Activated T-helper 17 cell treated with anti-CD3 and anti-CD28 coated beads, Interleukin-2, amount 50 U/mL, for 72 hours (primary cell): ENCODE measurements at regions not wholly inside any gene's neighbourhood (a gene's known extent, or its start where the extent isn't known, plus 50 kb on each side); places are given as distances from the start of the nearest gene placed in this dataset.

Source experiments
- ATAC-seq: fragments of 150-1000 bp; cut with Tn5 transposase; replicated peaks from 2 replicates; pipeline ENCODE4 v1.10.0; 2021; ENCODE audit warnings: mild to moderate bottlenecking, moderate library complexity
- H3K27ac Mint-ChIP-seq: one replicate; pipeline ENCODE4 v1.8.0; 2022; ENCODE audit warnings: mixed read lengths
- H3K27me3 Mint-ChIP-seq: one replicate; pipeline ENCODE4 v1.8.0; 2022; ENCODE audit warnings: mixed read lengths
- H3K36me3 Mint-ChIP-seq: one replicate; pipeline ENCODE4 v1.8.0; 2022; ENCODE audit warnings: low read depth, mild to moderate bottlenecking, mixed read lengths
- H3K4me1 Mint-ChIP-seq: one replicate; pipeline ENCODE4 v1.8.0; 2022; ENCODE audit warnings: mixed read lengths
- H3K4me3 Mint-ChIP-seq: one replicate; pipeline ENCODE4 v1.8.0; 2022; ENCODE audit warnings: mild to moderate bottlenecking, mixed read lengths
- H3K9me3 Mint-ChIP-seq: one replicate; pipeline ENCODE4 v1.8.0; 2022; ENCODE audit warnings: mixed read lengths

- no peak for ATAC-seq
- Mint-ChIP-seq H3K27me3 (peaks cover 21% of the 10 kb centered on the region), H3K27ac (no peak overlapping the region), H3K4me1 (no peaks in the 10 kb centered on the region), H3K36me3 (no peaks in the 10 kb centered on the region), H3K9me3 (no peaks in the 10 kb centered on the region), H3K4me3 (no peak overlapping the region)
Measured at GRCh38 chr5:124655921-124656511, 90.4 kb downstream of the ZNF608 start.

DNA sequence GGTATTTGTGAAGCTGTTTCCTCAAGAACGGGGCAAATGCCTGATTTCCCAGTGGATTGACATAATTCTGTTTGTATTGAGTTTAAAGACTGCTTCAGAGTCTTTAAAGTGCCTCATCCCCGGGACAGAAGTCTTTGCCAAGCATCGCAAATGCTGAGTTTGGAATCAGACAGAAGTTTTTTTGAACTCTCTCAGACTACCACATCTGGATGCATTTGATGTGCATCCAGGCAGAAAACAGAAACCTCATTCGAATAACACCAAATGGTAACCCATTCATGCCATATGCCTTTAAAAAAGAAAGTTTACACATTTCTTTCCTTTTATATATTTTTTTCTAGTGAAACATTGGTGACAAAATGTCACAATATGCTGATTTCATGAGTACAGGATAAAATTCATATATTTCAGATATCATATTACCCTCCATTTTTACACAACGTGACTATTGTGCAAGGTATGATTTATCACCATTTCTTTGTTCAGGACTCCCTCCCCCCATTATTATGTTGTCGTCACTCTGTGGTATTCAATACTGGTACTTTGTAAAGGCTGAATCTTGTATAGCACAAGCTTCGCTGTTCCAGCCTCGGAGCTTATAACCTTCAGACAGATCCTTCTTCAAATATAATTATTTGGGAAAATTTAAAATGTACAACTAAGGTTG, 91.1 kb downstream of the ZNF608 start:
- no peaks in the 10 kb centered on the region for H3K4me1 Mint-ChIP-seq
- no peaks in the 10 kb centered on the region for H3K36me3 Mint-ChIP-seq
- no peaks in the 10 kb centered on the region for H3K9me3 Mint-ChIP-seq
- no peak overlapping the region for H3K4me3 Mint-ChIP-seq
- no peak for ATAC-seq
- H3K27ac Mint-ChIP-seq: no peak overlapping the region
- H3K27me3 Mint-ChIP-seq: peaks cover 16% of the 10 kb centered on the region

DNA sequence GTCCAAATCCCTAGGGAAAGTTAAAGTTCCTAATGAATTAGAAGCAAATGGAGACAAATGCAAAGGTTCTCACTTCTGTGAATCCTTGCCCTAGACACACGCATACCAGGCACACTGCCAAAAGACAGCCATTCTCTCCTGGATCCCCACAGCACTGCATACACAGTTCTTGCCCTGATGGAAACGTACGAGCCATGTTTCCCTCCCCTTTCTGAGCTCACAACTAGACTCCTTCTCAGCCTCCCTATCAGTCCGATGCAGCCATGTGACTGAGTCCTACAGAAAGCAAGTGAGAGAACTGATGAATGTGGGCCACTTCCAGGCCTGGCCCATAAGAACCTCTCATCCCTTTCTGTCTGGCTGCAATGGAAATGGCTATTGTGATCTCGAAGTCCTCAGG, 92.0 kb downstream of the ZNF608 start:
- H3K36me3 Mint-ChIP-seq: no peaks in the 10 kb centered on the region
- H3K4me1 Mint-ChIP-seq: peaks cover 5% of the 10 kb centered on the region
- no peak overlapping the region for H3K4me3 Mint-ChIP-seq
- H3K27ac Mint-ChIP-seq: no peak overlapping the region
- H3K9me3 Mint-ChIP-seq: no peaks in the 10 kb centered on the region
- H3K27me3 Mint-ChIP-seq: peaks cover 10% of the 10 kb centered on the region
- no peak for ATAC-seq

- Mint-ChIP-seq H3K27ac (no peak overlapping the region), H3K36me3 (no peaks in the 10 kb centered on the region), H3K4me3 (no peak overlapping the region), H3K27me3 (peaks cover 6% of the 10 kb centered on the region), H3K4me1 (peaks cover 5% of the 10 kb centered on the region), H3K9me3 (no peaks in the 10 kb centered on the region)
- no peak for ATAC-seq
Measured at GRCh38 chr5:124653666-124654065, 92.8 kb downstream of the ZNF608 start.

DNA sequence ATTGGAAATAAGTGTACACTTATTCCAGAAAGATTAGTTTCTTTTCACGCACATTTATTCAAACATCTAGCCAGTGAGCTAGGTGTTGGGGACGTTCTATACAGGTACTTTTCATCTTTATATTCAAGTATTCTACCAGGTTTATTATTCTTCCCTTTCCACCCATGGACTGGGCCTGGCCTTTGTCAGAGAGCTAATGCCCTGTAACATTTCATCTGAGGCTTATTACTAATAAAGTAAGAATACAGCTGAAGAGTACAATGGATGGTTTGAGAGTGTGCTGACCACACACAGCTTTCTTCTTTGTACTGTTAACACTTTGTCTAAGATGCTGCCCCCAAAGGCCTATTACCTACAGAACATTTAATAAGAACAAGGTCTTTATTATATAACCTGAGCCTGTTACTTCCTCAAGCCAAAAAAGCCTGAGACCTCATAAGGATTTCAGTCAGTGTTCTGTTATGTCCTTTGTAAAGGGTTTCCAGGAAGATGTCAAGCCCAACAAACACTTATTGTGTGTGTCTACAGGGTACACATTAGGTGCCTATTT, 93.5 kb downstream of the ZNF608 start:
- Mint-ChIP-seq H3K4me1 (peaks cover 5% of the 10 kb centered on the region), H3K9me3 (no peaks in the 10 kb centered on the region), H3K4me3 (no peak overlapping the region), H3K36me3 (no peaks in the 10 kb centered on the region), H3K27ac (no peak overlapping the region), H3K27me3 (peaks cover 12% of the 10 kb centered on the region)
- ATAC-seq: no peak

DNA sequence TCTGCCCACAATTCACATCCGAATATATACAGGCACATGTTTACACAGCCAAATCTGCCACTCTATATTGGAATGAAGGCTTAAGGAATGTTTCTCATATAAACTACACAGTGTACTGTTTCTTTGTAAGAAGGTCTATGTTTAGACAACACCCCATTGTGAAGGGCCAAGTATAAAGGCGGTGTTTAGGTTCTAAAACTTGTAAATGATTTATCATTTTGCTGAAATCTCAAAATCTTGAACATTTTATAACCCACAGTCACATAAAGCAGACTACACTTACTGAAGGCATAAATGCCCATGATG, 94.0 kb downstream of the ZNF608 start:
- peaks cover 15% of the 10 kb centered on the region for H3K27me3 Mint-ChIP-seq
- H3K4me3 Mint-ChIP-seq: peak overlapping the region; percentile 30
- no peaks in the 10 kb centered on the region for H3K9me3 Mint-ChIP-seq
- no peak for ATAC-seq
- H3K36me3 Mint-ChIP-seq: no peaks in the 10 kb centered on the region
- peaks cover 5% of the 10 kb centered on the region for H3K4me1 Mint-ChIP-seq
- no peak overlapping the region for H3K27ac Mint-ChIP-seq

DNA sequence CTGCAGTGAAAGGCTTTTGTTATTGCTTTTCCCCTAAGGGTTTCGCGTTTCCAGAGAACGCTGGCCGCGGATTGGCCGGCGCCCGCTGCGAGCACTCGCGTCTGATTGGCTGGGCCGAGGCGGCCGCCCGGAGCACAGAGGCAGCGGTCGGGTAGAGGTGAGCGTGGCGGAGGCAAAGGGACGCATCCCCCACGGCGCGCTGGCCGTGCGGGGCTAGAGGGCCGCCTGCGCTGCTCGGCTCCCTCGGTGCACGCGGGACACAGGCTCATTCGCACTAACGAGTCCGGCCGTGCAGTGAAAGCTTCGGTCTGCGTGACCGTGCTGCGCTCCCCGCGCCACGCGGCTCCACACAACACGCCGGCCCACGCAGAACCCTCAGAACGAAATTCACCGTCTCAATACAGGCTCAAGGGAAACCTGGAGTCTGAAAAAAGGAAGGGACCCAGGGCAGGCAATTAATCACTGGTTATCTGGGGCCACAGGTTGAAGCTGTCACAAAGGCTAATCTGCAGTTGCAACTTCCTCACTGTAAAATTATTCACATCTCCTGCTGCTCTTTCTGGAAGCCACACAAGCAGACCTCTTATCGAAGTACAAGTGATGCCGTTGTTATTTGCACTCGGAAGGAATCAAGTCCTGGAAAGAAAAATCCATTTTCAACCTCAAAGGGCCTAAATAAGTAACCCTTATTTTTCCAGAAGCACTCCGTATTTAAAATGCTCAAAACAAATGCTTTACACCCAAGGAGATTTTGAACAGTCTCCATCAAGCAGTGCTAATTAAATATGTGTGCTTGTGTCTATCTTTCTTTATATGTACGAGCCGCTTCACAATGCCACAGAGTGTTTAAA, 94.6 kb downstream of the ZNF608 start:
- peak; percentile 40 for ATAC-seq
- Mint-ChIP-seq H3K36me3 (no peaks in the 10 kb centered on the region), H3K4me3 (peak overlapping the region; percentile 30), H3K27me3 (peaks cover 20% of the 10 kb centered on the region), H3K4me1 (peaks cover 5% of the 10 kb centered on the region), H3K27ac (no peak overlapping the region), H3K9me3 (no peaks in the 10 kb centered on the region)

DNA sequence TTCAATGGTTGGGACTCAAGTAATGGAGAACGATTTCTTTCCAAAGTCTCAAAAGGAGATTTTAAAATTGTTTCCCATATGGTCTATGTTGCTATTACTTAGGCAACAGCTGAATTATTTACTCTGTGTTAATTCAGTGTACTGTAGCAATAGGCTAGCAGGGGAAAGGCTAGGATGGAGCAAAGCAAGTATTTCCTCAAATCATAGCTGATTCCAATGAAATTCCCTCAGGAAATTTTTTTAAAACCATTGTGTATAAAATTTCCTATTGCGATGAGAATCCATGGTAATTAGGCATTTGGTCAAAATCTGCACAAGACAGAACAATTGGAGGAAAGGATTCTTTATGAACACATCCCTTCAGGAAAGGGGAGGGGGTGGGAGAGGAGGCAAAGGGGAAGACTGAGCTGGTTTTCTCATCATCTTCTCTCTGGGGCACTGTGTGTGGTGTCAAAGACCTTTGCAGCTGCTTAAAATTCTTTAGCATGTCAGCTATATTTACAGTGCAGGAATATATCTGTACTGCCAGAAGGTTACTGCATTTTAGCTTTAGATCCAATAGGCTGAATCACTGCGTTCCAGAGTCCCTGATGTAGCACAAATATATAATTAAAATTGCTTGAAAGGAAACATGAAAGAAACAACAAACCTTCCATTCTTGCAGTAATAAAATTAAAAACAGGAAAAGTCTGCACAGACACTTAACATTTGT, 95.3 kb downstream of the ZNF608 start:
- Mint-ChIP-seq H3K27ac (no peak overlapping the region), H3K4me1 (peaks cover 5% of the 10 kb centered on the region), H3K27me3 (peaks cover 25% of the 10 kb centered on the region), H3K36me3 (no peaks in the 10 kb centered on the region), H3K9me3 (no peaks in the 10 kb centered on the region), H3K4me3 (peak overlapping the region; percentile 30)
- ATAC-seq: no peak

DNA sequence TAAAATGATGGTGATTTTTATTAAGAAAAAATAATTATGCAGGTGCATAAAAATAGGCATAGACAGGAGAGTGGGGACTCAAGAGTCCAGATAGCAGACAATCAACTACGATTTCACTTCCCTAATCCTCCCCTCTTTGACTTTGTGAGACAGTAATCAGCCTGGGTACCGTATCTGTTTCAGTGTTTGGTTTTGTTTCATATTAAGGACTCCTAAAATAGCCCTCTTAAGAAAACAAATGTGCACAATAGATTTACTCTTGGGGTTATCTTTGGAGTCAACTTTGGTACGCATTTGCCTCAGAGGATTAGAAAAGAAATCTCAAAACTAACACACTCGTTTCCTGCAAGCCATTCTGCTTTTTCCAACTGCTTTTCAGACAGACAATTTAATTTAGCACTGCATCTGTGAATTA, 96.3 kb downstream of the ZNF608 start:
- no peak for ATAC-seq
- Mint-ChIP-seq H3K4me1 (peaks cover 5% of the 10 kb centered on the region), H3K4me3 (peak overlapping the region; percentile 29), H3K9me3 (no peaks in the 10 kb centered on the region), H3K27me3 (peaks cover 25% of the 10 kb centered on the region), H3K36me3 (no peaks in the 10 kb centered on the region), H3K27ac (no peak overlapping the region)

DNA sequence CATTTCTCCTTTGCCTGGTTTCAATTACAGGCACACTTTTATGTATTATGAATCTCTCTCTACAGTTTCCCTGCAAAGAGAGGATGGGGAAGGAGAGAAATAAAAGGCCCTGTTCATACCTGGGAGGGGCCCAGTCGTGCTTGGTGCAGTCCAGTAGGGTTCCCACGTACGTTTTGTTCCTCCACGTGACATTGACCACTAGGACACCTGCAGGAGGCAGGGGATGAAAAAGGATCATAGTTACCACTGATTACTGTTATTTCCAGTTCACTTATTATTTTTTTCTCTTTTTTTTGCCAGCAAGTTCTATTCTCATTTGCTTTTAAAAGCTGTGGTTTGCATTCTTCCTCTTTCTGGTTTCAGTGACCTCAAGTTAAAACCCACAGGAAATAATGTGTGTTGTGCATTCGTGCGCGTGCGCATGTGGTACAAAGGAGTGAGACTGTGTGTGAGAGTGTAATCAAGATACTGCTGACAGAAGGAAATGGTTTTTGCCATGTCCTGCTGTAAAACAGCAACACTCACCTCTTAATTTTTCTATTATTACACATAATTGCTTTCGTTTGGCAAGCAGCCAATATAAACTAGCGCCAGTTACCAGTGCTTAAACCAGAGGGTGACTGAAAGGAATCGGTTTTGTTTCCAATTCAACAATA, 96.8 kb downstream of the ZNF608 start:
- ATAC-seq: peak; percentile 91
- peaks cover 5% of the 10 kb centered on the region for H3K4me1 Mint-ChIP-seq
- H3K4me3 Mint-ChIP-seq: peak overlapping the region; percentile 29
- no peak overlapping the region for H3K27ac Mint-ChIP-seq
- H3K36me3 Mint-ChIP-seq: no peaks in the 10 kb centered on the region
- H3K9me3 Mint-ChIP-seq: no peaks in the 10 kb centered on the region
- peaks cover 25% of the 10 kb centered on the region for H3K27me3 Mint-ChIP-seq

- no peak overlapping the region for H3K27ac Mint-ChIP-seq
- peaks cover 29% of the 10 kb centered on the region for H3K27me3 Mint-ChIP-seq
- H3K4me1 Mint-ChIP-seq: peaks cover 5% of the 10 kb centered on the region
- H3K4me3 Mint-ChIP-seq: no peak overlapping the region
- no peak for ATAC-seq
- H3K36me3 Mint-ChIP-seq: no peaks in the 10 kb centered on the region
- no peaks in the 10 kb centered on the region for H3K9me3 Mint-ChIP-seq
Measured at GRCh38 chr5:124648902-124649467, 97.5 kb downstream of the ZNF608 start.

DNA sequence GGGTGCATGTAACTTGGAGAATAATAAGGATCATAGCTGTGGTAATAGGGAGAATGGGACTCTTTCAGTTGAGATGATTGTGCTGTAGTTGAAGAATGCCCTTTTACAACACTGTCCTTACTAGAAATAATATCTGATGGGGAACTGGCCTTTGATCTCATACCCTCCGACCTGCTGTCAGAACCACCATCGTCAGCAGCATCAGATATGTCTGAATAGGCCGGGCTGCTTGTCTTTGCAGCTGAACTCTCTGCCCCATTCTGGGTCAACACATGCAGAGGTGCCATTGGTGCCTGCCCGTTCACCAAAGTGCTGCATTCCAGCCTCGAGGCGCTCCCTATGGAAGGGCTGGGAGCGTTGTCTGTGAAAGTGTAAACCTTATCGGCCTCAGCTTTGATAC, 99.1 kb downstream of the ZNF608 start:
- no peak for ATAC-seq
- H3K4me3 Mint-ChIP-seq: no peak overlapping the region
- no peaks in the 10 kb centered on the region for H3K9me3 Mint-ChIP-seq
- H3K27ac Mint-ChIP-seq: no peak overlapping the region
- no peaks in the 10 kb centered on the region for H3K36me3 Mint-ChIP-seq
- H3K4me1 Mint-ChIP-seq: peaks cover 5% of the 10 kb centered on the region
- H3K27me3 Mint-ChIP-seq: peaks cover 32% of the 10 kb centered on the region

DNA sequence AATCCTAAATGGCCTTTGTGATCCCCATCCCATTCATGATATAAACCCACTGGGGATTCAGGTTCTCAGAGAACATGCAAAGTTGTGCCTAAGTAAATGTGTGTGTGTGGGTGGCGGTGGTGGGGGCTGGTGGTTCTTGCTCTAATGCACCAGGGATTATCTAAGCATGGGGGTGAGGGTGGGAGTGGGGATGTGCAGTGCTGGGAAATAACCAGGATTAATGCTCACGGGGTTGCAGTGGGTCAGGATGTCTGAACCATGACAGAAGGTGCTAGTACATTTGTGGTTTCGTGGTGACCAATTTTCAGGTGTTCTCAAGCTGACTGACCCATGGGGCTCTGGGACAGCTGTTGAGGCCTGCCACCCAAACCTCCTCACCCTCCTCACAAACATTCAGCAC, 101.0 kb downstream of the ZNF608 start:
- no peak overlapping the region for H3K4me3 Mint-ChIP-seq
- ATAC-seq: no peak
- no peak overlapping the region for H3K27ac Mint-ChIP-seq
- H3K9me3 Mint-ChIP-seq: no peaks in the 10 kb centered on the region
- no peaks in the 10 kb centered on the region for H3K36me3 Mint-ChIP-seq
- H3K27me3 Mint-ChIP-seq: peaks cover 37% of the 10 kb centered on the region
- peaks cover 5% of the 10 kb centered on the region for H3K4me1 Mint-ChIP-seq

DNA sequence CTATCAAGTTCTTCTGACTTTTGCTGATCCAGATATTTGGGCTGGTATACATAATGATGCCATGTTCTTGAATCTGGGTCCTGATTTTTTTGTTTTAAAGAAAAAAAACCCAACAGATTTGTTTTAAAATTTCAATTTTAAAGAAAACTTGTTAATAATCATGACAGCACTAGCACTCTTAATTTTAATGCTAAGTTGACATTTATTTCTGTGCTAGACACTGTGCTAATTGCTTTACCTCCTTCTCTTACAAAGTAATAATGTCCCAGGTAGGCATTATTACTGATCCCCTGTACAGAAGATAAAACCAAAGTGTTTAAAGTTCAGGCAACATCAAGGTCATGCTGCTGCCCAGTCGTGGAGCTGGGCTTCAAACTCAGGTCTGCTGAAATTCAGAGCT, 101.9 kb downstream of the ZNF608 start:
- no peaks in the 10 kb centered on the region for H3K9me3 Mint-ChIP-seq
- no peak overlapping the region for H3K4me3 Mint-ChIP-seq
- no peak overlapping the region for H3K27ac Mint-ChIP-seq
- H3K4me1 Mint-ChIP-seq: peaks cover 2% of the 10 kb centered on the region
- ATAC-seq: no peak
- H3K27me3 Mint-ChIP-seq: peaks cover 43% of the 10 kb centered on the region
- H3K36me3 Mint-ChIP-seq: no peaks in the 10 kb centered on the region
